NCI-H128 (cell line): ENCODE measurements at regions not wholly inside any gene's neighbourhood (a gene's known extent, or its start where the extent isn't known, plus 50 kb on each side); places are given as distances from the start of the nearest gene placed in this dataset.

ENCODE experiments used
- DNase-seq: peaks from one replicate; lab custom pipeline; 2025; ENCODE audit not compliant: unreplicated experiment; lab: John Stamatoyannopoulos, UW

GRCh38 chrX:120819126-120819525 lies 56.5 kb downstream of the CT47B1 start:
- DNase-seq: no peak

DNA sequence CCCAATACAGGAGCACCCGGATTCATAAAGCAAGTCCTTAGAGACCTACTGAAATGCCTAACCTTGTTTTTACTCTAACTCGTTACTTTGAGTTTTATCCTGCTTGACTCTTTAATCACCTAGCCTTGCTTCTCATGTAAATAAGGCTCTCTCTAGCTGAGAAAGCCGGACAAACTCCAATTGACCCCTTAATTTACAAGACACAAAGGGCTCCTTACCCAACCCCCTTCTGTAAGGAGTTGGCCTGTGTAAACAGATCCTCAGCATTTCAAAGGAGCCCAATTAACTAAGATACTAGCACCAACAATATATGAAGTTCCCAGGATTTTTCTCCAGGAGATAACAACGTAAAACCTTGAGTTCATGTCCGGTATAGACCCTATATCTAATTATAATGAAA lies 61.7 kb downstream of the CT47B1 start:
- DNase-seq: no peak

GRCh38 chrX:120801426-120801825 lies 74.2 kb downstream of the CT47B1 start:
- DNase-seq: no peak

DNA sequence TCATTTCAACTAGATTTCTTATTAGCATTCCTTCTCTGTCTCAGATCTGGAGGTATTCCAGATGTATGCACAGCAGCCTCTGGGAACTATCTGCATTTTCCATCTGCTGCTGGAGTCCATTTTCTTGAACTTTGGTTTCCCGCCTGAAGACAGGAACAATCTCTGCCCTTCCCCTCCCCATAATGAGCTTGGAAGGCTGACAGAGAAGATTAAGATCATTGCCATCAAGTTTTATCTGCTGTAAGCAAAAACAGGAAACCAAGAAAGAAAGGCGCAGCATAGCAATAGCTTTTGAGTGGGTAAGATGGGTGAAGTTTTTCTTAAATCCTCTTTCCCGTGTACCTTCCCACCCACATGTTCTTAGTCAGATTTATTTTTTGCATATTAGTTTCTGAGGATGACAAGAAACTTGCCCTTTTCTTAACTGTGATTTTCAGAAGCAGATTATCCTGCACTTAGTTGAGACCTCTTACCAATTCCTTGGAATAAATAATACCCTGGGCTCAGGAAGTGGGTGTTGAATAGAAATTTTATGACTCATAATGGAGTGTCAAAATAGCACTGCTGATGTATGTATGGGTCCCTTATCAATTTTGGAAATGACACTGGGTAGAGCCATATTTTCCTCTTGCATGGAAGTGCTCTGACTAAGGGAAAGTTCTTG lies 78.3 kb downstream of the CT47B1 start:
- no peak for DNase-seq

- DNase-seq: no peak
Observed at GRCh38 chrX:120795301-120795700, 80.4 kb downstream of the CT47B1 start.

- DNase-seq: no peak
Observed at GRCh38 chrX:120794525-120794975, 81.1 kb downstream of the CT47B1 start.

DNA sequence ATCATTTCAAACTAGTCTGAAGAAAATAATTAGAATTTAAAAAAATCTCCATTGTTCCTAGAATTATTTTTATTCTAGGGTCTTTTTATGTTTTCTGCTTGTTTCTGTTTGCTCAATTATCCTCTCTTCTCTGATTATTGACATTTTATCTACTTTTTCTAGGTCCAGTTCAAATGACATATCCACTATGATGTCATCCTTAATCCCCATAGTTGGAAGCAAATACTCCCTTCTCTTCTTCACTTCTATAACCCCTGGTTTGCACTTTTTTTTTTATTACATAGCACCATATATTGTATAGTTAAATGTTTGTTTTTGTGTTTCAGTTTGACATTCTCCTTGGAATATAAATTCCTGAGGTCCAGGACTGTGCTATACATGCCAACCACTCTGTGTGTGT lies 82.6 kb downstream of the CT47B1 start:
- DNase-seq: no peak

GRCh38 chrX:120791013-120791643 lies 84.5 kb downstream of the CT47B1 start:
- DNase-seq: no peak

DNA sequence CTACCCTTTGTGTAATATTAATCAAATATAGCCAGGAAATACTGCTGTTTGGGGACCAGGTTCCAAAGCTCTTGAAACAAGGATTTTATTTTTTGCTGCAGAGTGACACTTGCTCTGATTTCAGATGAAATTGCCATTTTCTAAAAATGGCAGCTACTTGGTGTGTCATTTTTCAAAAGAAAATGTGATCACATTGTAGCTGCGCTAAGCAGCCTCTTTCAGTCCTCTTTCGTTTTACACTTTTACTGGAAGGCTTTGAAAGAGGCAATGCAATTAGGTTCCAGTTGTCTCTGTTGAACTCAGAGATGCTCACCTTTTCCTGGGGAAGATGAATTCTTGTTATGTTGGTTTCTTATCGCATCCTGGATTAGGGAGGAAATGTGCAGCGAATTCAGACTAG lies 85.1 kb downstream of the CT47B1 start:
- no peak for DNase-seq

DNA sequence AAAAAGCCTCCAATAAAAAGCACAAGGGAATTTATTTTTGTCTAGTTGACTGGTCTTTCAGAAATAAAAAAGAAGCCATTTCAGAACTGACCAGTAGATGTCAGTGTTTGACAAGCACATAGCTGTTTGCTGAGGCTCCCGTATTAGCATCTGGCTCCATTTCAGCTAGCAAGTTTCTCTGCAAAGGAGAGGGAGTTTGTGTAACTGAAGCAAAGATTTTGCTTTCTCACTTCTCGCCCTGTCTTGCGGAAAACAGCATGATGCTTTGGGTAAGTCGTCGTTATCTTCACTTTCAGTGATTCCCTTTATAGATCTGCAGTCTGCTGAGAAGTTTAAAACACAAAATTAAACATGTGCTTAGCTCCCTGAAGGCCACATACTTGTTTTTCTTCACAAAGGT lies 85.5 kb downstream of the CT47B1 start:
- peak; percentile 0 for DNase-seq

- no peak for DNase-seq
Observed at GRCh38 chrX:120781403-120781802, 94.3 kb downstream of the CT47B1 start.

DNA sequence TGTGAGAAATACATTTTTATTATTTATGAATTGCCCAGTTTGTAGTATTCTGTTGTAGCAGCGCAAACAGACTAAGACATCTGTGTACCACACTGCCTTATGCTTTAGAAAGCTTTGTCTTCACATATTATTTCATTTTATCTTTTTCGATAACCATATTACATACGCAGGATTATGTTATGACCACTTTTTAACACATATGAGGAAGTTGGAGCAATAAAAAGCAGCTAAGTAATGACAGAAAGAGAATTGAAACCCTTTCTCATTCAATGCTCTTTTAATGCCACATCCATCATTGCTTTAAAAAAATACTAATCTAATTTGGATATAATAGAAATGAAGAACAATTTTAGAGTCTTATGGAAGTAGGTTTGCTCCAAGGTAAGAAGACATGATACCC lies 99.7 kb downstream of the CT47B1 start:
- DNase-seq: no peak

- DNase-seq: no peak
Observed at GRCh38 chrX:120774606-120775005, 101.1 kb downstream of the CT47B1 start.

DNA sequence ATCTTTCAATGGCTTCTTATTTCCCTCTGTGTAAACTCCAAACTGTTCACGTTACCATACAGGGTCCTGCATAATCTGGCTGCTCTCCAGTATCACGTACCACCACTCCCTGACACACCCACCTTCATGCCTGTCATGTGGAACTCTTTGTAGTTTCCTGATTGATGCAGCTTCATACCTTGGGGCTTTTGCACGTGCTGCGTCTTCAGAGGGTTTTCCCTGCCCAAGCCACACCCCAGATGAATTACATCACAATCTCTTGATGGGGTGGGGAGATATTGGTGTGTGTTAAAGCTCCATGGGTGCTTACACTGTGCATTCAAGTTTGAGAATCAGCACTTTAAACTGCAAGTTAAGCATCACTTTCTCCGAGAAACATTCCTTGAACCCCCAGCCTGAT lies 101.9 kb downstream of the CT47B1 start:
- DNase-seq: no peak

- DNase-seq: no peak
Observed at GRCh38 chrX:120769576-120770341, 105.9 kb downstream of the CT47B1 start.

- DNase-seq: no peak
Observed at GRCh38 chrX:120768681-120769080, 107.0 kb downstream of the CT47B1 start.

GRCh38 chrX:120768254-120768653 lies 107.4 kb downstream of the CT47B1 start:
- DNase-seq: no peak

DNA sequence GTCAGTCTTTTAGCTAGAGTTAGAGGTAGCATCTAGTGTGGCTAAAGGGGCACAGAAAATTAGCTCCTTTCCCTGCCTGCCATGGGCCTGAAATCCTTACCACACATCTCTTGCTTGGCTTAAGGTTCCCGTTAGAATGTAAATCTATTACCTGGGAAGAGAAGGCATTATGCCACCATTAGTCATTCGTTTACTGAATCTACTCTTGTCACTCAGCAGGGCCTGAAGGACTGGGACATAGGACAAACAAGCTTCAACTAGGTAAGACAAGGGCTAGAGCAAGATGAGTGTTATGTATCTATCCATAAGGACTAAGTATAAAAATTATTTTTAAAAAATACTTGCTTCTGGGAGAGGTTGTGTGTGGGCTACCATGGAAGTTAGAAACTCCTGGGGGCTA lies 112.4 kb downstream of the CT47B1 start:
- DNase-seq: no peak

- no peak for DNase-seq
Observed at GRCh38 chrX:120761810-120762209, 113.9 kb downstream of the CT47B1 start.

DNA sequence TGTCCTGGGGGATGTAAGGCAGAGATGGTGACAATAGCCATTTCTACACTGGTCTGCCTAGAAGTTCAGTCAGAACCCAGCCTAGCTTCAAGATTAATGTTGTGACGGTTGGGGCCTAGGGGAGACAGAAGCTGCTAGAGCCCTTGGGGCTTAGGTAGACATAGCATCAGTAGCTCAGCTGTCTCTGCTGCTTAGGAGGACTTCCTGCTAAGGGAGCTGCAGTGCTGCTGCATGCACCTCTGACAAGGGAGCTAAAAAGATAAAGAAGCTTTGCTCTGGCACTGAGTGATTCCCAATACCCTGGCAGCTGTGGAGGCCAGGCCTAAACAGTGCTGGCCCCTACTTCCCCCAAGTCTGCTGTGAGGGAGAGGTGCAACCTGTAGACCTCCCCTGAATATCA lies 116.0 kb downstream of the CT47B1 start:
- DNase-seq: no peak

DNA sequence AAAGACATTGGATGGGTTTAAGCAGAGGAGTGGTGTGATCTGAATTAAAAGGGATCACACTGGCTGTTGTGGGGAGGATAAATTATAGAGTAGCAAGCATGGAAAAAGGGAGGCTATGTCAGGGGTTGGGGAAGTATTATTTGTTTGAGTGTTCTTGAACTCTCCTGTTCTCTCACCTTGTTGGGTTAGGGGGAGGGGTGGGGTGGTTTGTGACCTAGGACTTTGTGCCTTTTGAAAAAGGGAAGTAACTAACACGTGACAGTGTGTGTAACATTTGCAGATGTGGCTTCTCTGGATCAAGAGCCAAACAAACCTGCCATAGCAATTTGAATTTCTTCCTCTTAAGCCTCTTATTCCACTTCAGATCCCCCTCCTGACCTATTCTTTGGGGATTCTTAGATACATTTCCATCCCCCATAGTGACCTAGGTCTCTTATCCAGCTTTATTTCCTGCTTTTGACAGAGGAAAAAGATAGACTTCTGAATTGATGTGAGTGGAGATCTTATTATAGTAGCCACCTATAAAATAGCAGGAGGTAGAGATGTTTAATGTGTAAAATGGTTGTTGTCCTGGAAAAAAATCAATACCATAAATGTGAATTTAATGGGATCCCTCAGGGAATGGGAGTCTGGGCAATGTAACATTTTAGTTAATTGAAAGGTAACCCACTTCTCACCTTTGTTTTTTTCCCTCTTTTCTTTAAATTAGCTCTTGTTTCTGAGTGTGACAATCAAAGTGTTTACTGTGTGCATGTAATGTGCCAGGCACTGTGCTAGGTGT lies 120.4 kb downstream of the CT47B1 start:
- no peak for DNase-seq
